GM21515 (cell line): ENCODE measurements at regions not wholly inside any gene's neighbourhood (a gene's known extent, or its start where the extent isn't known, plus 50 kb on each side); places are given as distances from the start of the nearest gene placed in this dataset.

Experiments used
- ATAC-seq: cut with Tn5 transposase; IDR thresholded peaks from one replicate; pipeline ENCODE4 v1.9.1; 2021; ENCODE audit not compliant: unreplicated experiment

GRCh38 chr6:164337024-164337924 is 922.8 kb downstream of the QKI start:
- no peak for ATAC-seq

DNA sequence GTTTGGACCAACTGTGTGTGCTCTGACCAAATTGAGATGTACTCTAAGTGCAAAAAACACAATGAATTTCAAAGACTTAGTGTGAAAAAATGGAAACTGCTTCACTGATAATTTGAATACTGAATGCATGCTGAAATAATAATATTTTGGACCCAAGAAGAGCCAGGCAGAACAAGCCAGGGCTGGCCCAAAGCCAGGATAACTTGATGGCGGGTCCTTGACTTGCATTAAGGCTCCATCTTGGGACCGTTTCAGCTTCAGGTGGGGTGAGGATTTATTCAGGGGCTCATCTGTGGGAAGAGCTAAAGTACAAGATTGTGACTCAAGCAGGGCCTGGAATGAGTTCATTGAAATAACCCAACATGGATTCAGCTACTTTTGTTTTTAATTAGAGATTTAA is 921.9 kb downstream of the QKI start:
- ATAC-seq, result no peak

- ATAC-seq, result no peak
Measured at GRCh38 chr6:164331026-164331425, 916.5 kb downstream of the QKI start.

DNA sequence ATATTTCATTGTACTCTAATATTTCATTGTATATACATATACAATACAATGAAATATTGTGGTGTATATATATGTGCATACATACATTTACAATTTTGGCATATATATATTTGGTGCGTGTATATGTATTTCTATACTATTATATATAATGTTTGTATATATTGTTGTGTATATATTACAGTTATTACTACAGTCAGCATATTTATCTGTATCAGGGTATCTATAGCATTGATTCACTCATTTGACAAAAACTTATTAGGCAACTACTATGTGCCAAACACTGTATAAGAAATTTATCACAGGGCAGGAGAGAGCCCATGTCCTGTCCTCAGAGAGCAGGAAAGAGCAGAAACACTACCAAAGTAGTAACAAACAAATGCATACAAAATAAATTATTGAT is 910.6 kb downstream of the QKI start:
- ATAC-seq, result no peak

DNA sequence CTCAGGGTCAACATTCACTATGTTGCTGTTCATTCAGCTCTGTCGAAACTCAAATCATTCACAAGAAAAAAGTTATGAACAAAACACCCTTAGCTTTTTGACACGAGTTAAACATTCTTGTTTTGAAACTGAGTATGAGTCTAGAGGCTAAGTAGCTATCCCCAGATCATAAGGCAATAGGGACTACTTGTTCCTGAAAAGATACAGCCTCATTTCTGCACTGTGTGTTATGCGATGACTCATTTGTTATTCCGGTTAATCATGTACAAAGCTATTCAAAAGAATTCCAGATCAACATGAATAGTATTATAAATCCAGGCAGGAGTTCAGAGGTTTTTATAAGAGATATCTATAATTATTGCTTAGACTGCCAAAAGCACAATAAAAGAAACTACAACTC is 908.0 kb downstream of the QKI start:
- no peak for ATAC-seq

GRCh38 chr6:164321297-164321696 is 906.8 kb downstream of the QKI start:
- no peak for ATAC-seq

GRCh38 chr6:164315376-164315775 is 900.9 kb downstream of the QKI start:
- ATAC-seq, result no peak

GRCh38 chr6:164308339-164308738 is 893.8 kb downstream of the QKI start:
- ATAC-seq, result no peak

DNA sequence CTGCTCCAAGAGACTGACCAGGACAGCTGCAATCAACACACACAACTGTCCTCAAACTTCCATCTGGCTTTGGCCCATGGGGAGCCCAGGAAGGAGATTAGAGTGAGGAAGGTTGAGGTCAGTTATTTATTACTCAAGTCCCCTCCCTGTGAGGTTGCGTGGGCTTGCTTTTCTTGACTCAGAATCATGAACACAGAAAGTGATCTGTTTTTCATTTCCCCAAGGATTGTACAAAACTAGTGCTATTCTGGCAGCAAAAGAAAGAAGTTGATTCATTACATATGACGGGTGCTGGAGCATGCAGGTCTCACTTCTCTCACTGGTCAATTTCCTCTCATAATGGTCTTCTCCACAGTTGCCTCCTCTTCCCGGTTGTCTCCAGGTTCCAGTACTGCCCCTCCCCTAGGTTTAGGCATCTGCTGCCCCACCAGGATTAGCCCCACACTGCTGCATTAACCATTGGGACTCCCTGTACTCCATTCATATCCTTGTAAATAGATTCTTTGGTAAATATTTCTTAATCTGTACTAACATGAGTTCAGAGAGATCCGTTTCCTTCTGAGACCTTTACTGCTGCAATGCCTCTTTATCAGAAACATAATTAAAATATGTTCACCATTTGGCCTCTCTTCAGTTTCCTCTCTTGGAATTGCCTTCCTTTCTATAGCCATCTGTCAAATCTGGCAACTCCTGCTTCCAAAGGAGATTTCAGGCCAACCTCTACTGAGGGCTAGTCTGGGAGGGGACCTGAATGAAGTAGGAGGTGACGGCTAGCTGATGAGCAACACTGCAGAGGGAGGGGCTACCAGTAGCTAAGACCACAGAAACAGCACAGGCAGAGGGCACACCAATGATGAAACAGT is 888.8 kb downstream of the QKI start:
- ATAC-seq, result no peak

- ATAC-seq, result no peak
Measured at GRCh38 chr6:164296411-164296810, 881.9 kb downstream of the QKI start.

DNA sequence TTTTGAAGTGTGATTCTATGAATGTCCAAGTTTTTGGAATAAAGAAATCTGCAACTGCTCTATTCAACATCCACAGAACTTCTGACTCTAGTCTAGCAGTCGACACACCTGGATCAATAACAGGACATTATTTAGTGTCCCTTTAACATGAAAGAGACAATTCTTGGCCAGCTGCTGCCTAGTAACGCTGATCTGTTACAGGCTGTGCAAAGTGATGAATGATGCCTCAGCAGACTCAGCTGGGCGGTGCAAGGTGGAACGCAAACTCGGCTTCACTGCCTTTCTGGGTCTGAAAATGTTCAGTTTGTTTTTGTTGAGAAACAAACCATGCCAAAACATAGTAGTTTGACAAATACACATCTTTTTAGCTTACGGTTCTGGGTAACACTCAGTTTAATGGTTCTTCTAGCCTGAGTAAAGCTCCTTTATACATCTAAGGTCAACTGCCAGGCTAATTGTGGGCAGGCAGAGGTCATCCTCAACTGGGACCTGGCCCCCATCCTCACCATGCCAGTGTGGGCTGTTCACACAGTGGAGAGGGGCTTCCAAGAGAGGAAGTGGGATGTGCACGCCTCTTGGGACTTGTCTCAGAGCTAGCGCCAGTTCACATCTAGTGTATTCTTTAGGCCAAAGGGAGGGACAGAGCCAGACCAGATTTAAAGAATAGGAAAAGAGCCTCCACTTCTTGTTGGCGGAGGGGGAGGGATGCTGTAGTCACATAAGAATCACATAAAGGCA is 879.7 kb downstream of the QKI start:
- ATAC-seq, result no peak

DNA sequence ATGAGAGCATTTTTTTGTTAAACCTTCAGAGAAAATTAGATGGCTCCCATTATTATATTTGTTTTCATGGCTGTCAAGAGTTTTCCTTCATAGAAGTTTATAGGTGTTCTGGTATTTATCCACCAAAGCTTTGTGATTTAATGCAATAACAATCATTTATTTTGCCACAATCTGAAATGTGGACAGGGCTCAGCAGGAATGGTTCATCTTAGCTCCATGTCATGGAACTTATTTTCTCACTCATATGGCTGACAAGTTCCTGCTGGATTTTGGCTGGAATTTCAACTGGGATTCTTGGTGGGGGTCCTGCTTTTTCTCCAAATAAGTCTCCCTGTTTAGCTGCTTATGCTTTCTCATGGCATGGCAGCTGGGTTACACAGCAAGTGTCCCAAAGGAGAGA is 876.7 kb downstream of the QKI start:
- no peak for ATAC-seq

- no peak for ATAC-seq
Measured at GRCh38 chr6:164290101-164290500, 875.6 kb downstream of the QKI start.

DNA sequence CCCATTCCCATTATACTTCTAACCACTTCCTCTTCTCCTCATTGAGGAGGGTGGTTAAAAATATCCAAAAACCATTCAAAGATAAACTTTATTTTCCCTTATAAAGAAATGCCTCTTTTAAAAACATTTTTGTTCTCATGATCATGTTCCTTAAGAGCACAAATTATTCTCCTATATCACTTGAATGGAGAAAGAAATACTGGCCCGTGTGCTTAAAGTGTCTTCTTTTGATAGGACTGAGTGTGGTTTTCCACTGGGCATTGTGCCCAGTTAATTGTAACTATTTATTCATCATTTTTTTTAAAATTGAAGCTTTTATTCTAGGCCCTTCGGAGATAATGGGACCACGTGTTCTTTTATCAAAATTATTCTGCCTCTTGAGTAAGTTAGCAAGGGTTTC is 871.5 kb downstream of the QKI start:
- no peak for ATAC-seq

DNA sequence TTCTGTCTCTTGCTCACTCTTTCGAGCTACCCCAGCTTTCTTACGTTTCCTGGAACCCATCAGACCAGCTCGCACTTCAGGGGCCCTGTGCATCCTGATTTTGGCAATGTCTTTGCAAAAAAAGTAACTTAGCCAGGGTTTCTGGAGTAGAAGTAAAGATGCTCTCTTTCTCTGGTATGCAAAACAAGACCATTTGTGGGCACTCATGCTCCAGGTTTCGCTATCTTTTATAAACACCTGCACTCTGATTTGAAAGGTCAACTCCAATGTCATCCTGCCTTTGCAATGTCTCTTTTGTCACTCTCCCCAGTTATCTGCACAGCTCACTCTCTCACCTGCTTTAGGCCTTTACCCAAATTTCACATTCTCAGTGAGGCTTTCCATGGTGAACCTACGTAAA is 869.1 kb downstream of the QKI start:
- no peak for ATAC-seq

DNA sequence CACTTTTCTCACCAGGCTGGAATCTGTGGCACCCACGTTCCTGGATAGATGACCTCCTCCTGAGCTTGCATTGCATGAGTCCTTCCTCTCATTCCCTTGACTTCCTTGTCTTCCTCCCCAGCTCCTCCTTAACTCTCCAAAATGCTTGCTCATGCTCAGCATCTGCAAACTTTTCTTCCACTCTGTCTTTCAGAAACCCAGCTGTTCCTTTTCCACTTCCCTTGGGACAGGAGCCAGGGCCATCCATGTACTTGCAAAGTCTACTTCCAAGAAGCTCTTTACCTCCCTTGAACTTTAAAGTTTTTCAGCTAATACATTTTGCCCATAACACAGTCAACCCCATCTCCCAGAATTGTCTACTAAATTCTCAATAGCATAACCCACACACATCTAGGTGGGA is 861.7 kb downstream of the QKI start:
- no peak for ATAC-seq

- no peak for ATAC-seq
Measured at GRCh38 chr6:164275773-164276172, 861.3 kb downstream of the QKI start.

GRCh38 chr6:164274493-164274892 is 860.0 kb downstream of the QKI start:
- no peak for ATAC-seq

GRCh38 chr6:164273491-164273890 is 859.0 kb downstream of the QKI start:
- no peak for ATAC-seq

GRCh38 chr6:164266851-164267250 is 852.3 kb downstream of the QKI start:
- ATAC-seq, result no peak

DNA sequence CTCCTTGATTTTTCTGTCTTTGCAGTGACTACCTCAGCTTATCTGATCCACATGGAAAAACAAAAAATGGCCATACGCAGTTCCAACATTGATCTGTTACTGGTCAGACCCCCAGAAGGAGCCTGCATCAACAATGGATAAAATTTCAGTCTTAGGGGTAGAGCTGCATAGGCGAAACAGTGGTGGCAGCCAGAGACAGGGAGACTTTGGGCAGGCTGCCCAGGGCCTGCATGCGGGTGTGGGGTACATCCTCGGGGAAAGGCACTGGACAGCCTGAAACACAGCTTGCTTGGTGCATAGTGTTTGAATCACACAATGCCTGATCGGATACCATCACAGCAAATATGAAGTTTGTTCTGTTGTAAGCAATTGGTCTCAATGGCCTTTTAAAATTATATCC is 847.8 kb downstream of the QKI start:
- ATAC-seq, result no peak
